HG02981 (cell line): ENCODE measurements at regions not wholly inside any gene's neighbourhood (a gene's known extent, or its start where the extent isn't known, plus 50 kb on each side); places are given as distances from the start of the nearest gene placed in this dataset.

Source experiments
- ATAC-seq: cut with Tn5 transposase; IDR thresholded peaks from one replicate; pipeline ENCODE4 v1.9.1; 2021; ENCODE audit warnings: mild to moderate bottlenecking, moderate library complexity; ENCODE audit not compliant: unreplicated experiment

GRCh38 chr13:75135325-75135825, 346.6 kb downstream of the TBC1D4 start:
- no peak for ATAC-seq

GRCh38 chr13:75132701-75133695, 349.0 kb downstream of the TBC1D4 start:
- ATAC-seq, result no peak

- no peak for ATAC-seq
Measured at GRCh38 chr13:75129331-75129730, 352.6 kb downstream of the TBC1D4 start.

DNA sequence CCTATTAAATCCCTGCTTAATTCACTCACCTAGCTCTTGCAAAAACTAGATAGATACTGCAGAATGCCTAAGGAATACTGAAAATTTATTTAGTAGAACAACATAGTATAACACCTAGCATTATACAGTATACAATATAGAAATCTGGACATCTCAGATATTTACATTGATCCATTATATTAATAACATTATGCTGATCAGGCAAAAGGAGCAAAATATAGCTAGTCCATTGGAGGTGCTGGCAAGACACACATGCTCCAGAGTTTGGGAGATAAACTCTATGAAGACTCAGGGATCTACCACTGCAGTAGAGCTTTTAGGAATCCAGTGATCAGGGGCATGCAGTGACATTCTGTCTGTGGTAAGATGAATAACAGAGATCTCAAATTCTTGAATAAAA, 357.6 kb downstream of the TBC1D4 start:
- ATAC-seq, result no peak

- ATAC-seq, result no peak
Measured at GRCh38 chr13:75123428-75123827, 358.5 kb downstream of the TBC1D4 start.

- no peak for ATAC-seq
Measured at GRCh38 chr13:75120085-75120484, 361.9 kb downstream of the TBC1D4 start.

DNA sequence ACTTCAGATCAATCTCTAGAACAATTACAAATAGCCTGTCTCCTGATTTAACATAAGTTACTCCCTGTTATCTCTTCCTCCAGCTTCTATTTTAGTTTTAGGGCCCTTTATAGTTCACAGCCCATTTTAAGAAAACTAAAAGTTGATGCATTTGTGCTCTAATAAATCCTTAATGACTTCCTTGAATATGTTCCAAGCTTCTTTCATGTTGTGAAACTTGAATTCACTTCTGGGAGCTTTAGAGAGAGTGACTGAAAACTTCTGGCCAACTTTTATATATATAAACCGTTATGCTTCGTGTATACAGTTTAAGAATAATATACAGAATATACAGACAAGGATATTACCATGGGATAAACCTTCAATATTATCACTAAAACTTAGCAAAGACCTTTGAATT, 366.8 kb downstream of the TBC1D4 start:
- ATAC-seq, result no peak

GRCh38 chr13:75103976-75104375, 378.0 kb downstream of the TBC1D4 start:
- ATAC-seq, result no peak

GRCh38 chr13:75102001-75102716, 379.8 kb downstream of the TBC1D4 start:
- ATAC-seq, result no peak

DNA sequence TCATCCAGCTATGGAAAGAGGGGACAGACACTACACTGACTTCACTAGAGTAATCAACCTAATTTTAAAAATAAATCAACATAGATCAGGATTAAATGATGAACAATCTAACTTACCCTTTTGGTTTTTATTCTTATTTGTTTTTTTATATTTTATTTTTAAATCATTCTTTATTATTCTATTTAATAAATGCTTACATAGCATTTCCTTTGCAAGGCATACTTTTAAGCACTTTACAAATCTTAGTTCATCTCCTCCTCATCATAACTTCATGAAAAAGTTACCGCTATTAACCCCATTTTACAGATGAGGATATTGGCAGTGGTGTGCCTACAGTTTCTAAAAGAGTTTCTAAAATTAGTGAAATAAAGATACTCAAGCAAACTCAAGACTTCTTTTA, 380.6 kb downstream of the TBC1D4 start:
- no peak for ATAC-seq

GRCh38 chr13:75092143-75092542, 389.8 kb downstream of the TBC1D4 start:
- ATAC-seq, result no peak

GRCh38 chr13:75091718-75092117, 390.3 kb downstream of the TBC1D4 start:
- ATAC-seq, result no peak

DNA sequence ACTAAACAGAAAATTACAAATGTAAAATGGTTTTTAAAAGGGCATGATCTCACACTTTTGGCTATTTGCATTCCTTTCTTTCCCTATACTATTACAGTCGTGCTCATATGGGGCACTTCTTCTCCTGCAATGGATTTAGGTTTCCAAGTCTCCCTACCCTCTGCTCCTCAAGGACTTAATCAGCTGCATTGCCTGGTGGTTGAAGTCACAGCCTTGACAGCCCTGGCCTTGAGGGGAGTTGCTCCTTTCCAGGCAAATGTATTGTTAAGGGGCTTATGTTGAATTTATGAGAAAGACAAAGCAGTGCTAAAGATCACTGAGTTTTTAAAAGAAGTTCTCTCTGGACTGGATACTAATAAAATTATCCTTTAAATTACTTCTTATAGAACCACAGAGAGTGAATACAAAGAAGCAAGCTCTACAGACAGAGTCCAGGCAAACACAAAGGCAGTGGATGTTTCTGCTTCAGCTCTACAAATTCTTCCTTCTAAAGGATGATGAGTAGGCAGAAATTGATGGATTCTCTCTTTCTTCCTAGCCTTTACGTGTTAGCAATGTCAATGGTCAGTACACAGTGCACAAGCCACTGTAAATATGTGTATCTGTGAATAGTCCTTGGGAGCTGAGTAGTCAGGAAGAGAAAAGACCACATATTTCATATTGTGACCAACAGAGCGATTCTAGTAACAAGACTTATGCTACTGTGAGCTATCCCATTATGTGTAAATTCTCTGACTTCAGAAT, 390.9 kb downstream of the TBC1D4 start:
- ATAC-seq, result no peak

DNA sequence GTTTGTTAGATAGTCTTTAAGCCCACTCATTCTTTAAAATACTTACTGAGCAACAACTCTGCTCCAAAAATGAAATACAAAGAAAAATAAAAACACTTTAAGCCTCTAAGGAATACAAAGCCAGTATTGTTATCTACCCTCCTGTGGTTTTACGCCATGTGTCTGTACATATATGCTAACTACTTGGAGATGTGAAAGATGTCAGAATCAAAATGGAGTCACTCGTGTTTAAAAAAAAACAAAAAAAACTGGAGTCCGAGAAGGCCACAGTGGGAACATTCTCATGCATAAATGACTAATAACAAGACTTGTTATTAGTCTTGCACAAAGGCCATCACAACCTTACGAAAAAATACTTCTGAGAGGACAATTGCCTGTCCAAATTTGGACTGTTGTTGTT, 393.1 kb downstream of the TBC1D4 start:
- no peak for ATAC-seq

GRCh38 chr13:75079226-75079625, 402.7 kb downstream of the TBC1D4 start:
- ATAC-seq, result no peak

GRCh38 chr13:75076476-75076875, 405.5 kb downstream of the TBC1D4 start:
- no peak for ATAC-seq

DNA sequence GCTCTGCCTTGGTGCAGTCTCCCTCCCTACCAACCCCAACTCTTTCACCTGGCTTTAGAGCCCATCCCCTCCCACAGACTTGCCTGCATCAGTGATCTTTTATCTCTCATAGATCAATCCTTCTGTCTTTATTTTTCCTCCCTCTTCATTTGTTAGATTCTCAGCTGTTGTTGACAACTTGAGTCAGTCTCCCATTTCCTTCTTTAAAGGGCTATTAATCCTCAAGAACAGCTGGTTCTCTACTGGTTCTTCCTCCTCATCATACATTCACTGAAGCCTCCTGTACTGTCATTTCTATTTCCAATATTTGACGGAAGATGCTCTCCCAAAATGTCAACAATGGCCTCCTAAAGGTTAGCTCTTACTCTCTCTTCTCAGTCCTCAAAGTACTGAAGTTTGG, 408.2 kb downstream of the TBC1D4 start:
- ATAC-seq, result no peak

DNA sequence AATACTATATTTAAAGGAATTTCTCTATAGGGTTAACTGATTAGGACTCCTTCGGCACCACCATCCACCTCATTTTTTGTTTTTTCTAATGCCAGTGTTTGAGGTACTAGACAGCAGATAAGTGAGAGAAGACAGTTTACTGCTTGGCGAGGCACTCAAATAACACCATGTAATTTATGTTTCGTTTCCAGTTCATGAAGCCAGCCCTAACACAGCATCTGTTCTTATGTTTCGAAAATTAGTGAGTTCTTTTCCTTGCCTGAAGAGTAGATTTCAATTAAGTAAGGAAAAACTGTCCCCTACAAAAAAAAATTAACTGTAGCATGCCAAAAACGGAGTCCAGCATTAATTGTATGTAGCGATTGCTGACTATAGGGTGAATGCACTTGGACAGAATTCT, 409.1 kb downstream of the TBC1D4 start:
- no peak for ATAC-seq

- ATAC-seq, result no peak
Measured at GRCh38 chr13:75072368-75072767, 409.6 kb downstream of the TBC1D4 start.

DNA sequence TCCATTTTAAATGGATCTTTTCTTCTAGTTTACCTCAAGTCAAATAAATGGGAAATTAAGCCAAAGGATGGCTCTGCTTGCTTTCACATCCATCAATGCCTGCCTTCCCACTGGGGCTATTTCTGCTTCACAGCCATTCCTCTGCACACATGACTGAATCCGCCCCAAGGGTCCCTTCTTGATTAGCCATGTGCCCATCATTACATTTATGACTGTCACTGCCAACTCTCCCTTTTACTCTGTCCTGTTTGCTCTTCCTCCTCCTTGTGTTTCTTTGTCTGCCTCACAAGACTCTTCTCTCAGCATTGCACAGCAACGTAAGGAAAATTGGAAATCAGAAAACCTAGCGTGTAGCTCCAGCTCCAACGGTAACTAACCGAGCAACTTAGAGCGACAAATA, 410.2 kb downstream of the TBC1D4 start:
- no peak for ATAC-seq

- ATAC-seq, result no peak
Measured at GRCh38 chr13:75071395-75071794, 410.6 kb downstream of the TBC1D4 start.
